ENCODE measurements at regions not wholly inside any gene's neighbourhood (a gene's known extent, or its start where the extent isn't known, plus 50 kb on each side); places are given as distances from the start of the nearest gene placed in this dataset.

DNA sequence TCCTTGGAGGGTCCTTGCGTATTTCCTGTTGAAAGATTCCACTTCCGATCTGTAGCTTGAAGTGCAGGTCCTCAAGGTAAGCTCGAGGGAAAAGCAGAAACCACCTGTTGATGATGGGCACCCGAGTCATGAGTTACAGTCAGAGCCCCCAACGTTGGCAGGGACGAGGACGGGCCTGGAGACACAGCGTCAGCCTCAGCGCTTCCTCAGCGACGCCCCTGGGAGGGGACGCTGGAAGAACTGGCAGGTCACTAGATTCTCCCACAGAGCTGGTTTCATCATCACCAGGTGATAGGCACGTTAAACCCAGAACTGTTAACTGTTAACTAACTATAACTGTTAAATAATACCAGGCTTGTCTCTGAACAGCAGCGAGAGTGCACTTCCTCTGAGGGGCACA, 101.8 kb downstream of the TNFAIP2 start:
- BruUV-seq (replicated peaks): no TSS peak
- ChIA-PET POLR2A (no interaction called here), CTCF (interaction anchor here (0.9 kb wide), 1 partner anchor 121 kb away, joined by 3 read pairs; no protein-coding TSS in a partner anchor)
- dilution Hi-C loops (cut with MboI; ENCODE audit: extremely low pct_ligation_motif_present, low sequenced_read_pairs): no loop called here
- Histone ChIP-seq H2AFZ (ENCODE audit: low read depth, low read length) (no peak overlapping the region), H3K27ac (ENCODE audit: insufficient read depth, low read depth, low read length) (no peak overlapping the region), H3K4me2 (ENCODE audit: insufficient read depth, low read length) (no peak overlapping the region), H3K79me2 (ENCODE audit: control insufficient read depth, insufficient read depth, low read length) (no peaks in the 10 kb centered on the region), H3K9me1 (replicated peaks; ENCODE audit: control insufficient read depth, extremely low read depth, insufficient read depth, low read length) (no peaks in the 10 kb centered on the region), H4K20me1 (replicated peaks; ENCODE audit: control insufficient read depth, extremely low read depth, insufficient read depth, low read length) (no peaks in the 10 kb centered on the region), H3K27me3 (ENCODE audit: control insufficient read depth in 2 of 2, insufficient read depth in 2 of 2, low read length in 2 of 2) (peaks cover 7 to 13% of the 10 kb centered on the region in 2 experiments), H3K9me3 (replicated peaks; ENCODE audit: control insufficient read depth, insufficient read depth, low read length) (no peaks in the 10 kb centered on the region), H3K4me3 (replicated peaks in 1 of 3; ENCODE audit: insufficient read depth in 1 of 3, low read depth in 1 of 3, low read length in 3 of 3) (no peak overlapping the region), H3K9ac (replicated peaks; ENCODE audit: extremely low read depth, insufficient read depth, low read length) (no peak overlapping the region), H3K36me3 (ENCODE audit: control insufficient read depth in 2 of 2, extremely low read depth in 1 of 2, insufficient read depth in 2 of 2, low read length in 2 of 2) (no peaks in the 10 kb centered on the region), H3K4me1 (ENCODE audit: control insufficient read depth, extremely low read depth, insufficient read depth, low read length) (no peaks in the 10 kb centered on the region)
- FAIRE-seq: no peak
- TF ChIP-seq POLR2AphosphoS5 (IDR thresholded peaks at IDR 0.05; ENCODE audit: insufficient read depth, low read depth, low read length): no peak
- TF ChIP-seq, protein P1, sequence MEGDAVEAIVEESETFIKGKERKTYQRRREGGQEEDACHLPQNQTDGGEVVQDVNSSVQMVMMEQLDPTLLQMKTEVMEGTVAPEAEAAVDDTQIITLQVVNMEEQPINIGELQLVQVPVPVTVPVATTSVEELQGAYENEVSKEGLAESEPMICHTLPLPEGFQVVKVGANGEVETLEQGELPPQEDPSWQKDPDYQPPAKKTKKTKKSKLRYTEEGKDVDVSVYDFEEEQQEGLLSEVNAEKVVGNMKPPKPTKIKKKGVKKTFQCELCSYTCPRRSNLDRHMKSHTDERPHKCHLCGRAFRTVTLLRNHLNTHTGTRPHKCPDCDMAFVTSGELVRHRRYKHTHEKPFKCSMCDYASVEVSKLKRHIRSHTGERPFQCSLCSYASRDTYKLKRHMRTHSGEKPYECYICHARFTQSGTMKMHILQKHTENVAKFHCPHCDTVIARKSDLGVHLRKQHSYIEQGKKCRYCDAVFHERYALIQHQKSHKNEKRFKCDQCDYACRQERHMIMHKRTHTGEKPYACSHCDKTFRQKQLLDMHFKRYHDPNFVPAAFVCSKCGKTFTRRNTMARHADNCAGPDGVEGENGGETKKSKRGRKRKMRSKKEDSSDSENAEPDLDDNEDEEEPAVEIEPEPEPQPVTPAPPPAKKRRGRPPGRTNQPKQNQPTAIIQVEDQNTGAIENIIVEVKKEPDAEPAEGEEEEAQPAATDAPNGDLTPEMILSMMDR (IDR thresholded peaks at IDR 0.05; ENCODE audit: extremely low read depth in 1 of 2, insufficient read depth in 1 of 2, low read depth in 1 of 2, low read length in 2 of 2): no peak
- no peak for TF ChIP-seq JUN (IDR thresholded peaks at IDR 0.05; ENCODE audit: borderline replicate concordance, insufficient read depth, insufficient read length, low read depth)
- no peak for TF ChIP-seq GATA2 (IDR thresholded peaks at IDR 0.05; ENCODE audit: insufficient read depth, insufficient read length, low read depth, low read length)
- no peak for TF ChIP-seq FOS (IDR thresholded peaks at IDR 0.05; ENCODE audit: borderline replicate concordance, insufficient read depth, low read length)
- no peak for TF ChIP-seq POLR2A (IDR thresholded peaks at IDR 0.05; ENCODE audit: low read depth, low read length)
- no peak for TF ChIP-seq EZH2 (IDR thresholded peaks at IDR 0.05; ENCODE audit: borderline replicate concordance, low read depth, low read length, severe bottlenecking)
- TF ChIP-seq, protein P2, sequence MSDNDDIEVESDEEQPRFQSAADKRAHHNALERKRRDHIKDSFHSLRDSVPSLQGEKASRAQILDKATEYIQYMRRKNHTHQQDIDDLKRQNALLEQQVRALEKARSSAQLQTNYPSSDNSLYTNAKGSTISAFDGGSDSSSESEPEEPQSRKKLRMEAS (IDR thresholded peaks at IDR 0.05; ENCODE audit: insufficient read depth, insufficient read length): no peak
- no peak for TF ChIP-seq MYC (IDR thresholded peaks at IDR 0.05; ENCODE audit: low read depth, low read length)
- no peak for DNase-seq (ENCODE audit: low read depth, low spot score)
- intact Hi-C loops (cut with micrococcal nuclease): no loop called here

All from endothelial cell of umbilical vein (primary cell).